Muscle layer of duodenum (tissue), 2 donors: ENCODE measurements at regions not wholly inside any gene's neighbourhood (a gene's known extent, or its start where the extent isn't known, plus 50 kb on each side); places are given as distances from the start of the nearest gene placed in this dataset.

ENCODE experiments used
- H3K27ac ChIP-seq: one replicate; pipeline ENCODE4 v1.7.0; 2013; ENCODE audit warnings: mild to moderate bottlenecking, low read length
- H3K27me3 ChIP-seq: one replicate; pipeline ENCODE4 v1.7.0; 2013; ENCODE audit warnings: low read depth, mild to moderate bottlenecking, control low read depth, low read length
- H3K36me3 ChIP-seq, 2 donors: one replicate each; pipeline ENCODE4 v1.7.0; 2013; ENCODE audit warnings: low read length in 2 of 2, control low read depth in 1 of 2, mild to moderate bottlenecking in 1 of 2; ENCODE audit not compliant: insufficient read depth in 2 of 2, control insufficient read depth in 1 of 2
- H3K4me1 ChIP-seq, 2 donors: one replicate each; pipeline ENCODE4 v1.7.0; 2013; ENCODE audit warnings: low read length in 2 of 2, mild to moderate bottlenecking in 2 of 2, control low read depth in 1 of 2, moderate library complexity in 1 of 2; ENCODE audit not compliant: insufficient read depth in 2 of 2, control insufficient read depth in 1 of 2
- H3K4me3 ChIP-seq, 2 donors: one replicate each; pipeline ENCODE4 v1.7.0; 2013; ENCODE audit warnings: low read length in 2 of 2, low read depth in 1 of 2, mild to moderate bottlenecking in 1 of 2
- H3K9me3 ChIP-seq, 2 donors: one replicate each; pipeline ENCODE4 v1.7.0; 2013; ENCODE audit warnings: low read length in 2 of 2, control low read depth in 1 of 2, mild to moderate bottlenecking in 1 of 2; ENCODE audit not compliant: control insufficient read depth in 1 of 2
- donor health status: healthy.

- no peaks in the 10 kb centered on the region for H3K4me1 ChIP-seq
- H3K4me3 ChIP-seq, result no peak overlapping the region
- H3K9me3 ChIP-seq, result no peaks in the 10 kb centered on the region
- H3K27me3 ChIP-seq, result peaks cover 6% of the 10 kb centered on the region
- no peaks in the 10 kb centered on the region for H3K36me3 ChIP-seq
- H3K27ac ChIP-seq, result no peak overlapping the region
Observed at GRCh38 chr22:22076932-22077703, 94.5 kb upstream of the TOP3B start.

- Histone ChIP-seq H3K27me3 (peaks cover 6% of the 10 kb centered on the region), H3K4me3 (no peak overlapping the region), H3K9me3 (no peaks in the 10 kb centered on the region), H3K36me3 (no peaks in the 10 kb centered on the region), H3K27ac (no peak overlapping the region), H3K4me1 (no peaks in the 10 kb centered on the region)
Observed at GRCh38 chr22:22076361-22076760, 93.8 kb upstream of the TOP3B start.

GRCh38 chr22:22075382-22076163, 93.0 kb upstream of the TOP3B start:
- Histone ChIP-seq H3K9me3 (no peaks in the 10 kb centered on the region), H3K4me1 (no peaks in the 10 kb centered on the region), H3K27ac (no peak overlapping the region), H3K4me3 (no peak overlapping the region), H3K27me3 (peaks cover 6% of the 10 kb centered on the region), H3K36me3 (no peaks in the 10 kb centered on the region)

GRCh38 chr22:22074634-22075381, 92.2 kb upstream of the TOP3B start:
- Histone ChIP-seq H3K4me3 (no peak overlapping the region), H3K36me3 (no peaks in the 10 kb centered on the region), H3K27me3 (peaks cover 6% of the 10 kb centered on the region), H3K9me3 (no peaks in the 10 kb centered on the region), H3K4me1 (no peaks in the 10 kb centered on the region), H3K27ac (no peak overlapping the region)

GRCh38 chr22:22073769-22074561, 91.4 kb upstream of the TOP3B start:
- H3K4me1 ChIP-seq, result no peaks in the 10 kb centered on the region
- no peak overlapping the region for H3K4me3 ChIP-seq
- H3K27me3 ChIP-seq, result peaks cover 6% of the 10 kb centered on the region
- no peaks in the 10 kb centered on the region for H3K36me3 ChIP-seq
- H3K27ac ChIP-seq, result no peak overlapping the region
- H3K9me3 ChIP-seq, result no peaks in the 10 kb centered on the region

- Histone ChIP-seq H3K27ac (no peak overlapping the region), H3K27me3 (peaks cover 6% of the 10 kb centered on the region), H3K36me3 (no peaks in the 10 kb centered on the region), H3K4me1 (no peaks in the 10 kb centered on the region), H3K9me3 (no peaks in the 10 kb centered on the region), H3K4me3 (no peak overlapping the region)
Observed at GRCh38 chr22:22072169-22072836, 89.7 kb upstream of the TOP3B start.

- no peak overlapping the region for H3K27ac ChIP-seq
- no peaks in the 10 kb centered on the region for H3K9me3 ChIP-seq
- H3K36me3 ChIP-seq, result no peaks in the 10 kb centered on the region
- no peak overlapping the region for H3K4me3 ChIP-seq
- H3K4me1 ChIP-seq, result no peaks in the 10 kb centered on the region
- peaks cover 6% of the 10 kb centered on the region for H3K27me3 ChIP-seq
Observed at GRCh38 chr22:22071455-22071854, 88.9 kb upstream of the TOP3B start.

- Histone ChIP-seq H3K9me3 (no peaks in the 10 kb centered on the region), H3K27me3 (peaks cover 6% of the 10 kb centered on the region), H3K27ac (no peak overlapping the region), H3K4me3 (no peak overlapping the region), H3K36me3 (no peaks in the 10 kb centered on the region), H3K4me1 (no peaks in the 10 kb centered on the region)
Observed at GRCh38 chr22:22070371-22070824, 87.8 kb upstream of the TOP3B start.

GRCh38 chr22:22069450-22070370, 87.1 kb upstream of the TOP3B start:
- Histone ChIP-seq H3K27me3 (peaks cover 6% of the 10 kb centered on the region), H3K27ac (no peak overlapping the region), H3K36me3 (no peaks in the 10 kb centered on the region), H3K4me1 (no peaks in the 10 kb centered on the region), H3K9me3 (no peaks in the 10 kb centered on the region), H3K4me3 (no peak overlapping the region)

GRCh38 chr22:22068657-22069056, 86.1 kb upstream of the TOP3B start:
- no peak overlapping the region for H3K27ac ChIP-seq
- H3K4me1 ChIP-seq, result no peaks in the 10 kb centered on the region
- no peaks in the 10 kb centered on the region for H3K27me3 ChIP-seq
- H3K4me3 ChIP-seq, result no peak overlapping the region
- no peaks in the 10 kb centered on the region for H3K9me3 ChIP-seq
- H3K36me3 ChIP-seq, result no peaks in the 10 kb centered on the region
